ENCODE measurements at regions not wholly inside any gene's neighbourhood (a gene's known extent, or its start where the extent isn't known, plus 50 kb on each side); places are given as distances from the start of the nearest gene placed in this dataset.
"Not testable (repeated sequence)": the region's sequence is repeated elsewhere in the genome, so short reads cannot be mapped to it uniquely, and the experiment has no call there.

GRCh38 chr1:37362594-37363385, 111.6 kb upstream of the ZC3H12A start:
- intact Hi-C loops (cut with micrococcal nuclease), result no loop called here
- TF ChIP-seq REST (IDR thresholded peaks at IDR 0.05; ENCODE audit: low read depth) (peak; percentile 32), SRF (IDR thresholded peaks at IDR 0.05; ENCODE audit: low read depth) (no peak)
- no peak for DNase-seq (ENCODE audit: low read depth, low spot score)
- peaks cover 80% of the 10 kb centered on the region for H3K27me3 ChIP-seq (ENCODE audit: insufficient read depth, low read length)
- no peak overlapping the region for H3K4me3 ChIP-seq (replicated peaks in 1 of 2; ENCODE audit: low read depth in 1 of 2, low read length in 2 of 2)
- H3K9ac ChIP-seq (ENCODE audit: low read length), result no peak overlapping the region
- ChIA-PET CTCF (no interaction called here), RAD21 (ENCODE audit: low non-redundant PET in 1 of 2, low total read pairs in 2 of 2, uncharacterized antibody in 2 of 2, unreplicated experiment in 2 of 2) (no interaction called here), POLR2A (no interaction called here)
- BruUV-seq (replicated peaks), result no TSS peak
- H4K20me1 ChIP-seq (ENCODE audit: insufficient read depth), result no peaks in the 10 kb centered on the region
- ATAC-seq, result no peak
- no peak overlapping the region for H2AFZ ChIP-seq (ENCODE audit: low read depth, low read length, poor library complexity, severe bottlenecking)
- H3K79me2 ChIP-seq (ENCODE audit: insufficient read depth, low read length), result no peaks in the 10 kb centered on the region
- H3K9me2 ChIP-seq (ENCODE audit: insufficient read depth), result no peaks in the 10 kb centered on the region
- H3K4me1 ChIP-seq (ENCODE audit: control insufficient read depth in 1 of 2, insufficient read depth in 2 of 2, low read length in 2 of 2), result no peaks in the 10 kb centered on the region
- H3K4me2 ChIP-seq (ENCODE audit: low read length), result no peak overlapping the region
- no peaks in the 10 kb centered on the region for H3K36me3 ChIP-seq (ENCODE audit: control insufficient read depth in 1 of 2, insufficient read depth in 2 of 2, low read length in 2 of 2)
- H3K9me3 ChIP-seq (ENCODE audit: control insufficient read depth in 1 of 2, insufficient read depth in 1 of 2, low read depth in 1 of 2, low read length in 2 of 2), result no peaks in the 10 kb centered on the region
- H3K27ac ChIP-seq (ENCODE audit: low read depth, low read length), result no peak overlapping the region

- H3K27me3 ChIP-seq (ENCODE audit: insufficient read depth, low read length), result peaks cover 73% of the 10 kb centered on the region
- no TSS peak for BruUV-seq (replicated peaks)
- no peak overlapping the region for H3K9ac ChIP-seq (ENCODE audit: low read length)
- no peaks in the 10 kb centered on the region for H3K79me2 ChIP-seq (ENCODE audit: insufficient read depth, low read length)
- no peak overlapping the region for H3K4me3 ChIP-seq (replicated peaks in 1 of 2; ENCODE audit: low read depth in 1 of 2, low read length in 2 of 2)
- POLR2A ChIA-PET, result no interaction called here
- ATAC-seq, result no peak
- H3K27ac ChIP-seq (ENCODE audit: low read depth, low read length), result no peak overlapping the region
- H3K9me2 ChIP-seq (ENCODE audit: insufficient read depth), result no peaks in the 10 kb centered on the region
- H3K4me2 ChIP-seq (ENCODE audit: low read length), result no peak overlapping the region
- no peaks in the 10 kb centered on the region for H4K20me1 ChIP-seq (ENCODE audit: insufficient read depth)
- RAD21 ChIA-PET (ENCODE audit: low non-redundant PET in 1 of 2, low total read pairs in 2 of 2, uncharacterized antibody in 2 of 2, unreplicated experiment in 2 of 2), result no interaction called here
- intact Hi-C loops (cut with micrococcal nuclease), result no loop called here
- CTCF ChIA-PET, result no interaction called here
- H3K36me3 ChIP-seq (ENCODE audit: control insufficient read depth in 1 of 2, insufficient read depth in 2 of 2, low read length in 2 of 2), result no peaks in the 10 kb centered on the region
- no peak overlapping the region for H2AFZ ChIP-seq (ENCODE audit: low read depth, low read length, poor library complexity, severe bottlenecking)
- H3K9me3 ChIP-seq (ENCODE audit: control insufficient read depth in 1 of 2, insufficient read depth in 1 of 2, low read depth in 1 of 2, low read length in 2 of 2), result no peaks in the 10 kb centered on the region
- H3K4me1 ChIP-seq (ENCODE audit: control insufficient read depth in 1 of 2, insufficient read depth in 2 of 2, low read length in 2 of 2), result no peaks in the 10 kb centered on the region
- TF ChIP-seq ZFX (IDR thresholded peaks at IDR 0.05) (no peak), EZH2phosphoT487 (IDR thresholded peaks at IDR 0.05; ENCODE audit: borderline replicate concordance) (no peak), MAX (IDR thresholded peaks at IDR 0.05) (no peak), FOSL1 (IDR thresholded peaks at IDR 0.05; ENCODE audit: low read depth) (no peak), TCF7L2 (IDR thresholded peaks at IDR 0.05; ENCODE audit: borderline replicate concordance, extremely low read depth, insufficient read depth, insufficient read length) (no peak), POLR2A (IDR thresholded peaks at IDR 0.05; ENCODE audit: borderline replicate concordance, extremely low read depth, insufficient read depth, insufficient read length) (no peak), JUND (IDR thresholded peaks at IDR 0.05) (no peak), EZH2 (IDR thresholded peaks at IDR 0.05) (no peak), SRF (IDR thresholded peaks at IDR 0.05; ENCODE audit: low read depth) (no peak)
- no peak for DNase-seq (ENCODE audit: low read depth, low spot score)
Observed at GRCh38 chr1:37363535-37363934, 110.8 kb upstream of the ZC3H12A start.

- intact Hi-C loops (cut with micrococcal nuclease); H3K79me2 ChIP-seq (ENCODE audit: insufficient read depth, low read length); BruUV-seq (replicated peaks); ATAC-seq; DNase-seq (ENCODE audit: low read depth, low spot score); H3K9ac ChIP-seq (ENCODE audit: low read length); H3K36me3 ChIP-seq (ENCODE audit: control insufficient read depth in 1 of 2, insufficient read depth in 2 of 2, low read length in 2 of 2); H3K9me2 ChIP-seq (ENCODE audit: insufficient read depth); H3K4me3 ChIP-seq (replicated peaks in 1 of 2; ENCODE audit: low read depth in 1 of 2, low read length in 2 of 2); H2AFZ ChIP-seq (ENCODE audit: low read depth, low read length, poor library complexity, severe bottlenecking); POLR2A ChIA-PET; CTCF ChIA-PET; H3K27ac ChIP-seq (ENCODE audit: low read depth, low read length); RAD21 ChIA-PET (ENCODE audit: low non-redundant PET in 1 of 2, low total read pairs in 2 of 2, uncharacterized antibody in 2 of 2, unreplicated experiment in 2 of 2); H3K4me1 ChIP-seq (ENCODE audit: control insufficient read depth in 1 of 2, insufficient read depth in 2 of 2, low read length in 2 of 2); H3K9me3 ChIP-seq (ENCODE audit: control insufficient read depth in 1 of 2, insufficient read depth in 1 of 2, low read depth in 1 of 2, low read length in 2 of 2); H3K4me2 ChIP-seq (ENCODE audit: low read length); H4K20me1 ChIP-seq (ENCODE audit: insufficient read depth): not testable (repeated sequence)
- H3K27me3 ChIP-seq (ENCODE audit: insufficient read depth, low read length), result peaks cover 55% of the 10 kb centered on the region
Observed at GRCh38 chr1:37368665-37369315, 105.6 kb upstream of the ZC3H12A start.

All from HCT116 (cell line).